22Rv1 (cell line): ENCODE measurements at regions not wholly inside any gene's neighbourhood (a gene's known extent, or its start where the extent isn't known, plus 50 kb on each side); places are given as distances from the start of the nearest gene placed in this dataset.

ENCODE experiments used
- ZFX ChIP-seq: fragments of 450-650 bp; IDR thresholded peaks from 2 replicates; pipeline ENCODE4 v1.6.1; 2017; ENCODE audit warnings: antibody characterized with exemption, borderline replicate concordance
- TF ChIP-seq, protein P1 (sequence below): fragments of 450-650 bp; IDR thresholded peaks from 2 replicates; pipeline ENCODE4 v1.5.1; 2017; ENCODE audit warnings: mild to moderate bottlenecking

DNA sequence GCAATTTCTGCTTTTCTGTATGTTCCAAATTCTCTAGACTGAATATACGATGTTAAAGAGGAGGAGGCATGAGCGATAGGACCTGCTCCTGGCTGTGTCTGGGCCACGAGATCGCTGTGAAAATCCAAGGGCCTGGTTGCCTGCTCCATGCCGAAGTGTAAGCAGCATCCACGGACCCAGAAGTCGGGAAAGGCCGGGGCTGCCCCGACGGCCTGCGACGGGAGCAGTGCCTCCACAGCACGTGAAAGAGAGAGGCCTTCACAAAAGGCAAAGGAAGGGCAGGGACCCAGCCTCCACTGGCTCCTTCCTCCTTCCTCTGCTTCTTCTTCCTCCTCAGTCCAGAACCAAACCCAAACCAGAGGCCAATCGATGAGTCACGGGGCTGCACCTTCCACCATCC, 122.9 kb upstream of the MGMT start:
- TF ChIP-seq, protein P1, sequence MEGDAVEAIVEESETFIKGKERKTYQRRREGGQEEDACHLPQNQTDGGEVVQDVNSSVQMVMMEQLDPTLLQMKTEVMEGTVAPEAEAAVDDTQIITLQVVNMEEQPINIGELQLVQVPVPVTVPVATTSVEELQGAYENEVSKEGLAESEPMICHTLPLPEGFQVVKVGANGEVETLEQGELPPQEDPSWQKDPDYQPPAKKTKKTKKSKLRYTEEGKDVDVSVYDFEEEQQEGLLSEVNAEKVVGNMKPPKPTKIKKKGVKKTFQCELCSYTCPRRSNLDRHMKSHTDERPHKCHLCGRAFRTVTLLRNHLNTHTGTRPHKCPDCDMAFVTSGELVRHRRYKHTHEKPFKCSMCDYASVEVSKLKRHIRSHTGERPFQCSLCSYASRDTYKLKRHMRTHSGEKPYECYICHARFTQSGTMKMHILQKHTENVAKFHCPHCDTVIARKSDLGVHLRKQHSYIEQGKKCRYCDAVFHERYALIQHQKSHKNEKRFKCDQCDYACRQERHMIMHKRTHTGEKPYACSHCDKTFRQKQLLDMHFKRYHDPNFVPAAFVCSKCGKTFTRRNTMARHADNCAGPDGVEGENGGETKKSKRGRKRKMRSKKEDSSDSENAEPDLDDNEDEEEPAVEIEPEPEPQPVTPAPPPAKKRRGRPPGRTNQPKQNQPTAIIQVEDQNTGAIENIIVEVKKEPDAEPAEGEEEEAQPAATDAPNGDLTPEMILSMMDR, result no peak
- no peak for TF ChIP-seq ZFX
